Dedifferentiated amniotic fluid mesenchymal stem cell (primary cell): ENCODE measurements at regions not wholly inside any gene's neighbourhood (a gene's known extent, or its start where the extent isn't known, plus 50 kb on each side); places are given as distances from the start of the nearest gene placed in this dataset.

Experiments used
- DNase-seq: peaks from one replicate; pipeline ENCODE4 v3.0.0-alpha.2; 2016; ENCODE audit errors: extremely low spot score

DNA sequence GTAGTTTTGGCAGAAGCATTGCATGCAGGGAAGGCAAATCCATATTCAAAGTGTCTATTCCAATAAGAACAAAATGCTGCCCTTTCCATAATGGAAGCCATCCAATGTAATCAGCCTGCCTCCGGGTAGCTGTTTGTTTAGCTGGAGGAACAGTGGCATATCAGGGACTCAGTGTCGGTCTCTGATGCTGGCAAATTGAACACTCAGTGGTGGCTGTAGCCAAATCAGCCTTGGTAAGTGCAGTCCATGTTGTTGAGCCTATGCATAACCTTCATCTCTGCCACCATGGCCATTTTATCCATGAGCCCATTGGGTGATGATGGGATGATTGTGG lies 147.8 kb upstream of the MAX start:
- no peak for DNase-seq

DNA sequence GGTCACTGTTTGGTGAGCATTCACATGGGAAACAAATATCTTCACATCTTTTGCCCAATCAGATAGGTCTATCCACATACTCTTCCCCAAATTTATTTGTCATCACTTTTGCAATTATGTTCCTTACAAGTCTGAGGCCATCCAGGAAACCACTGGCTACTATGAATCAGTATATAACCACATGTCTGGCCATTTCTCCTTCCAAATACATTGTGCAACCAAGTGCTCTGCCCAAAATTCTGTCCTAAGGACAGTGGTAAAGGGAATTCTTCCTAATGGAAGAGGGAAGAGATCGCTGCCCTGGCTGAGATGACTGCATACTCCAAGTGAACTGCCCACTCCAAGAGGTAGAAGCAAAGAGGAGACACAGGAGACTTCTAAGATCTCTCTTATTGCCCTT lies 148.9 kb upstream of the MAX start:
- DNase-seq = peak; percentile 63

GRCh38 chr14:65252482-65253255 lies 150.4 kb upstream of the MAX start:
- no peak for DNase-seq

- peak; percentile 34 for DNase-seq
Measured at GRCh38 chr14:65255029-65255545, 152.8 kb upstream of the MAX start.

DNA sequence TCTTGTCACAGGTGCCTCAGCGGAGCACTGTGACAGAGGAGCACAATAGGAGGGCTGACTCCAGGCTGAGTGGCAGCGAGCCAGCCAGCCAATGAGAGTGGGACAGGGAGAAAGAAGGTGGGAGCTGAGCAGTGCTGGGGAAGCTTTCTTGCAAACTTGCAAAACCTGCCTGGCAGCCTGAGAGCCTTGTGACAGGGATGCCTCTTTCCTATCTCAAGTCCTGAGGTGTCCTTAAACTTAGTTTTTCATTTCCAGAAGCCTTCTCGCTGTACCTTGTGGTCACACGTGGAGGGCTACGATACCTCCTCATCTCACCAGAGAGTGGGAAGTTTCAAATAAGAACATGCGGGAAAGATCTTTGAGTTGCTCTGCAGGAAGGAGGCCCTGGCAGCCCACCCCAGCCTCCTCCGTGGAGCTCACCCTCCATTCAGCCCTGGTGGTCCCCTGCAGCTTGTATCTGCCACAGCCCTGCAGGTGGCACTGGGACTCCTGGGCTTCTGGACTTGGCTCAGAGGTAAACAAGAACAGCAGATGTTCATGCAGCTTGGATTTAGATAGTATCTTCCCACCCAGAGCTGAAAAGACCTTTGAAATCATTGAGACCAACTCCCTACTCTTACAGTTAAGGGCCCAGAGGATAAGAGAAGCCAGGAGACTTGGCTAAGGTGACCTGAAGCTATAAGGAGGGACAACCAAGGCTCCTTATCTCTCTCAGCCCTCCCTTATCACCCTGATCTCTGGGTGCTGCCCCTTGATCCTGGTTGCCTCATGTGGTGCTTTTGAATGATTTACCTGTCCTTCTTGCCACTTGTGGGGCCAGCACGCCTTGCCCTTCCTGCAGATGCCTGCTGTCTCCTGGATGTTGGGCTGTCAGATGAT lies 153.5 kb upstream of the MAX start:
- DNase-seq = no peak

- no peak for DNase-seq
Measured at GRCh38 chr14:65256714-65257113, 154.4 kb upstream of the MAX start.

DNA sequence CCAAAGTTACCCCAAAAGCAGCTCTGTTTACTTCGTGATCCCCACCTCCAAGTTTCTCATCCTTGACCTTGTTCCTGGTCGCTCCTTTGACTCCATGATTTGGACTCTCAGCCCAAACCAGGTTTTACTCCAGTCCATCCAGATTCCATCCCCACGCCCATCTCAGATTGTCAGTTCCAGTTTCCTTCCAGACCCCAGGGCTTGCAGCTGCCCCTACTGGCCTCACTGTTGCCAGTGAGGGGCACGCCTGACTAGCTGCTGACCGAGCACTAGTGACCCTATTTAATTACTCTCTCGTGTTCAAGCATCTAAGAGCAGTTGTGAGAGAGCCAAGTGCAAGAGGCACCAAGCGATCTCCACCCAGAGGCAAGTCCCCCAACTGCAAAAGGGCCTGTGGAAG lies 155.1 kb upstream of the FUT8 start:
- DNase-seq = no peak

DNA sequence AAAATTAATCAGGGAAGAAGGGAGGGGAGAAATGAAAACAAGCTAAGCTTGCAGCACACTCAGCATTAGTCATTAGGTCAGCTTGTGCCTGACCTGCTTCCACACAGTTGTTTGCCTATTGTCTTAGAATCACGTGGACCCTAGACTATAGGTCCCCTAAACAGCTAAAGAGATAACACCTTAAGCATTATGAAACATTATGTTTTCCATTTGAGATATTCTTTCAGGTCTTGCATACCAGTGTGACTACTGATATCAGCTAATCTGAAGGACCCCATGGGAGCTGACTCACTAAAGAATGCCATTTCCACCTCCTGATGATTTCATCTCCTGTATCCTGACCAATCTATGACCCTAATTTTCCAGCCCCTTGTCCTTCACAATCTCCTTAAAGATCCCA lies 154.1 kb upstream of the FUT8 start:
- DNase-seq = no peak

GRCh38 chr14:65259000-65259399 lies 153.5 kb upstream of the FUT8 start:
- no peak for DNase-seq

- DNase-seq = peak; percentile 35
Measured at GRCh38 chr14:65260786-65261185, 151.7 kb upstream of the FUT8 start.

- DNase-seq = no peak
Measured at GRCh38 chr14:65261425-65261920, 151.1 kb upstream of the FUT8 start.

- DNase-seq = no peak
Measured at GRCh38 chr14:65261946-65262345, 150.6 kb upstream of the FUT8 start.

DNA sequence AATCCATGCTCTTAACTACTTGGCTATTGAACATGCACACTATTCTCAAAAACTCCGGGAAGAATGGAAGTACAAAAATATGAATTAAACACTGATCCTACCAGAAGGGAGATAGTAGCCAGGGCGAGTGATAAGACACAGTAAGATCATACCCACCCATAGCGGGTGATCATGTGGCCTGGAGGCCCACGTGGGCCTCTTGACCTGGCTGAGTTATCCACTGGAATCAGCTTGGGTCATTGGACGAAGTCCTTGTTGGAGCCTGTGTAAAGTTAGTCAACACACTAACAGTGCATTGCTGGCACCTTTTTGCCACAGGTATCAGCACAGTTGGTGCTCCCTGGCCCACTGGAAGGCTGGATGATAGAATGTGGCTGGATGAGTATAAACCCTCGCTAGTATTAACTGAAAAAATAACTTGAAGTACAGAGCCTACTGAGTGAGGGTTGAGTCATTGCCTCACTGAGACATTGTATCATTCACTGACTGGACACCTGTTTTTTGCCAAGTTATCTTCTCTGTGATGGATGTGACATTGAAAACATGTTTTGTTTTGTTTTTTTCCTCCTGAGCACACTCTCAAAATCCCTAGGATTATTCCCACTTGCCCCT lies 149.2 kb upstream of the FUT8 start:
- no peak for DNase-seq

DNA sequence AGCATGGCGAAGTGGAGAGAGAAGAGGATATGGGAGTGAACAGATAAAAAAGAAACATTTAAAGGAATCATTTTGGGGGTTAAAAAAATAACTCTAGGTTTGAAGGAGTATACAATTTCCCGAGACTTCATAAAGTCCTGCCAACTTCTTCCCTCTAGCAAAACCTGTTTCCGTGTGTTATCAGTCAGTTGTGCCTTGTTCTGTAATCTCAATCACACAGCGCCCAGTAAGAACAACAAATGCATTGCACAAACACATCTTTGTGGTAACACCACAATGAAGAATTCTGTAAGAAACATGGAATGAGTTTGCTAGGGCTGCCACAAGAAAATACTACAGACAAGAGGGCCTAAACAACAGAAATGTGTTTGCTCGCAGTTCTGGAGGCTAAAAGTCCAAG lies 144.7 kb upstream of the FUT8 start:
- no peak for DNase-seq

DNA sequence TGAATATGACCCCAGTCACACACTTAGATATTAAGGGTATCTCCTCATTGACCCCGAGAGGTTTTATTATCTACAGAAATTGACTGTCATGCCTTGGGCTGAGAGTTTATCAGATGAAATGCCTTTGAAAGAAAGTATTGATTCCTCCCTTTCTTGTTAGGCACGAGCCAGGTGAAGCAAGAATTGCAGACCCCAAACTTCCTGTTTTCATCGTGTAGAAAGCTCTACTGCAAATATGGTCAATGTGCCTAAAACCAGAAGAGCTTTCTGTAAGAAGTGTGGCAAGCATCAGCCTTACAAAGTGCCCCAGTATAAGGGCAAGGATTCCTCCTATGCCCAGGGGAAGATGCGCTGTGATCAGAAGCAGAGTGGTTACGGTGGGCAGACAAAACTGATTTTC lies 143.9 kb upstream of the FUT8 start:
- no peak for DNase-seq

- no peak for DNase-seq
Measured at GRCh38 chr14:65269732-65270131, 142.8 kb upstream of the FUT8 start.

- DNase-seq = peak; percentile 33
Measured at GRCh38 chr14:65277027-65277426, 135.5 kb upstream of the FUT8 start.

DNA sequence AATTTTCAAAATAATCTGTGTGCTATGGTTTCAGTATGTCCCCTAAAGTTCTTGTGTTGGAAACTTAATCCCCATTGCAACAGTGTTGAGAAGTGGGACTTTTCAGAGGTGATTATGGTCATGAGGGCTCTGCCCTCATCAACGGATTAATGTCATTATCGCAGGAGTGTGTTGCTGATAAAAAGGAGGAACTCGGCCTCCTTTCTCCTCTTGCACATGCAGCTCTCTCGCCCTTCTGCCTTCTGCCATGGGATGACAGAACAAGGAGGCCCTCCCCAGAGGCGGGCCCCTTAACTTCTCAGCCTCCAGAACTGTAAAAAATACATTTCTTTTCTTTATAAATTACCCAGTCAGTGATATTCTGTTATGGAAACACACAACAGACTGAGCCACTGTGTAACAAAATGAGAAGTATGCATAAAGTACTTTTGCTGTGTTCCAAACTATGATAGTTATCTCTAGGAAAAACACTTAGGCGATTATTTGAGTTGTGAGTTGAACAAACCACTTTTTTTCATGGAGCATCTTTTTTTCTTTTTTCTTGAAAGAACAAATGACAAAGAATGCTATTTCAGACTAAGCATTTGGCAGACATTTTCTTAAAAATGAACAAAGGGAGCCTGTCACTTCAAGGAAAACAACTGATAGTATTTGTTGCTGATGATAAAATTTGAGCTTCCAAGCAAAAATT lies 134.8 kb upstream of the FUT8 start:
- DNase-seq = no peak

- DNase-seq = no peak
Measured at GRCh38 chr14:65278589-65278988, 133.9 kb upstream of the FUT8 start.

- no peak for DNase-seq
Measured at GRCh38 chr14:65279510-65279909, 133.0 kb upstream of the FUT8 start.

DNA sequence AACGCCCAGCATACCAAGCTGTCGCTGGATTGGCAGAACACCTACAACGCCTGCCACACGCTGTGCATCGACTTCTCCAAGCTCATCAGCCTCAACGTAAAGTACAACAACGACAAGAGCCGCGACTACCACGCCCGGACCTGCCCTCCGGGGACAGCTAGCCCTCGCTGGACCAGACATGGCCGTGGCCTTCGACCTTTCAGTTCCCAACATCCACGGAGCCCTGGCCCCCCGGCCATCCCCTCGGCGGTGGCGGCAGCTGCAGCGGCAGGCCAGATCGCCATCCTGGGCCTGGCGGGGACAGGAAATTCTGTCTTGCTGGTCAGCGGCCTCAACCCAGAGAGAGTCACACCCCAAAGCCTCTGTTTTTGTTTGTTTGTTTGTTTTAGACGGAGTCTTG lies 132.6 kb upstream of the FUT8 start:
- DNase-seq = no peak

- no peak for DNase-seq
Measured at GRCh38 chr14:65280653-65281052, 131.9 kb upstream of the FUT8 start.
